GM12878 (cell line): ENCODE measurements at regions not wholly inside any gene's neighbourhood (a gene's known extent, or its start where the extent isn't known, plus 50 kb on each side); places are given as distances from the start of the nearest gene placed in this dataset.

ENCODE experiments used
- ATAC-seq: fragments of 200-7000 bp; cut with Tn5 transposase; 3 replicates; pipeline ENCODE4 v1.9.1; 2020; ENCODE audit warnings: mild to moderate bottlenecking, moderate library complexity
- BruUV-seq: library from RNA; stranded (reverse); fragments of 400-500 nt; replicated peaks from 2 replicates; lab custom pipeline; 2021; lab: Mats Ljungman, UMichigan
- CTCF ChIA-PET: fragments of 300-600 bp; sonication (Branson Sonifier 250); formaldehyde crosslinking; extraction: SDS; loops from one replicate; lab custom pipeline; 2021; ENCODE audit warnings: inconsistent platforms; lab: Yijun Ruan, JAX
- POLR2A ChIA-PET: fragments of 350-600 bp; formaldehyde crosslinking; extraction: SDS; loops from one replicate; lab custom pipeline; 2021; ENCODE audit warnings: inconsistent platforms; lab: Charles Lee
- RAD21 ChIA-PET: fragments of 300-600 bp; sonication (Branson Sonifier 250); formaldehyde crosslinking; loops from one replicate; lab custom pipeline; 2023; ENCODE audit warnings: antibody characterized with exemption; ENCODE audit not compliant: unreplicated experiment; lab: Charles Lee
- SMC1A ChIA-PET: fragments of 300-600 bp; sonication (Branson Sonifier 250); formaldehyde crosslinking; loops from one replicate; lab custom pipeline; 2023; ENCODE audit not compliant: unreplicated experiment, uncharacterized antibody; lab: Charles Lee
- DNase-seq: peaks from one replicate; pipeline ENCODE4 v3.0.0-alpha.2; 2011; ENCODE audit warnings: low read depth, low spot score
- FAIRE-seq: peaks from 3 replicates; lab custom pipeline; 2011; peaks lifted over from hg19 to GRCh38; lab: Jason Lieb, UNC
- H2AFZ ChIP-seq: 2 replicates; pipeline ENCODE4 v1.6.0; 2011; ENCODE audit warnings: low read depth, low read length, control low read depth; ENCODE audit not compliant: control insufficient read depth
- H3K27ac ChIP-seq: 2 replicates; pipeline ENCODE4 v1.5.1; 2011; ENCODE audit warnings: control low read depth; ENCODE audit not compliant: control insufficient read depth, insufficient read depth
- H3K27me3 ChIP-seq, 2 experiments: replicated peaks in 1 of 2; 2 replicates each; pipeline versions ENCODE4 v1.6.0 to v1.6.1; 2011; ENCODE audit warnings: low read length in 1 of 2; ENCODE audit not compliant: control insufficient read depth in 2 of 2, insufficient read depth in 2 of 2
- H3K36me3 ChIP-seq, 2 experiments: 2 replicates each; pipeline ENCODE4 v1.5.1; 2011; ENCODE audit warnings: low read length in 1 of 2; ENCODE audit not compliant: control insufficient read depth in 2 of 2, insufficient read depth in 2 of 2
- H3K4me1 ChIP-seq: 2 replicates; pipeline ENCODE4 v1.6.1; 2011; ENCODE audit warnings: mild to moderate bottlenecking, low read length, moderate library complexity, mixed read lengths; ENCODE audit not compliant: control insufficient read depth, insufficient read depth
- H3K4me2 ChIP-seq: 2 replicates; pipeline ENCODE4 v1.6.0; 2011; ENCODE audit warnings: control low read depth; ENCODE audit not compliant: control insufficient read depth, insufficient read depth
- H3K4me3 ChIP-seq: fragments of 200-600 bp; sonication (generic); 2 replicates; pipeline ENCODE4 v1.5.1; 2016
- H3K79me2 ChIP-seq: 2 replicates; pipeline ENCODE4 v1.6.0; 2011; ENCODE audit warnings: low read length; ENCODE audit not compliant: control insufficient read depth, insufficient read depth
- H3K9ac ChIP-seq: 2 replicates; pipeline ENCODE4 v1.8.0; 2011; ENCODE audit warnings: low read length, control low read depth, mixed read lengths; ENCODE audit not compliant: control insufficient read depth, insufficient read depth
- H3K9me3 ChIP-seq: replicated peaks from 3 replicates; pipeline ENCODE4 v1.5.1; 2011; ENCODE audit warnings: mild to moderate bottlenecking, low read length; ENCODE audit not compliant: control insufficient read depth, insufficient read depth
- H4K20me1 ChIP-seq: 2 replicates; pipeline ENCODE4 v1.6.0; 2011; ENCODE audit not compliant: control insufficient read depth, insufficient read depth
- ETV6 ChIP-seq, 2 experiments: fragments of 450-650 bp in 1 of 2; IDR thresholded peaks in 1 of 2; conservative IDR thresholded peaks in 1 of 2; 2 replicates each; pipeline ENCODE4 v1.6.1; 2014; ENCODE audit warnings: antibody characterized with exemption in 1 of 2, borderline replicate concordance in 1 of 2, low read depth in 1 of 2, mild to moderate bottlenecking in 1 of 2, moderate library complexity in 1 of 2
- FOS ChIP-seq: IDR thresholded peaks from 3 replicates; pipeline ENCODE4 v1.6.1; 2011; ENCODE audit warnings: borderline replicate concordance; ENCODE audit not compliant: insufficient read length; ENCODE audit errors: extremely low read depth
- HCFC1 ChIP-seq: fragments of 150-350 bp; IDR thresholded peaks from 2 replicates; pipeline ENCODE4 v1.6.1; 2014; ENCODE audit warnings: low read length
- KLF5 ChIP-seq: fragments of 450-650 bp; IDR thresholded peaks from 2 replicates; pipeline ENCODE4 v1.6.1; 2014; ENCODE audit warnings: mild to moderate bottlenecking; ENCODE audit not compliant: partially characterized antibody
- ZNF24 ChIP-seq: fragments of 450-650 bp; IDR thresholded peaks from 2 replicates; pipeline ENCODE4 v1.6.1; 2017; ENCODE audit warnings: antibody characterized with exemption, mild to moderate bottlenecking
- in situ Hi-C: fragments of 300-500 bp; cut with MboI; formaldehyde crosslinking; loops from 9 replicates; pipeline ENCODE4 v1.14.3; 2018; ENCODE audit warnings: mixed read lengths
- intact Hi-C: fragments of 100-400 bp; cut with micrococcal nuclease; formaldehyde crosslinking; loops from one replicate; pipeline ENCODE4 v1.14.2; 2022; ENCODE audit not compliant: unreplicated experiment
- TF ChIP-seq, protein P1 (sequence below): IDR thresholded peaks from 2 replicates; pipeline ENCODE4 v1.6.1; 2012; ENCODE audit warnings: low read depth, low read length, improper control_type of control experiment
- TF ChIP-seq, protein P2 (sequence below): fragments of 450-650 bp; IDR thresholded peaks from 2 replicates; pipeline ENCODE4 v1.6.1; 2017; ENCODE audit warnings: mild to moderate bottlenecking, moderate library complexity
- TF ChIP-seq, protein P3 (sequence below): fragments of 450-650 bp; IDR thresholded peaks from 2 replicates; pipeline ENCODE4 v1.6.1; 2018; ENCODE audit warnings: borderline replicate concordance, mild to moderate bottlenecking; ENCODE audit not compliant: partially characterized antibody
- TF ChIP-seq, protein P4 (sequence below): fragments of 150-350 bp; IDR thresholded peaks from 2 replicates; pipeline ENCODE4 v1.6.1; 2016; ENCODE audit warnings: low read depth, low read length
- TF ChIP-seq, protein P5 (sequence below): fragments of 450-650 bp; IDR thresholded peaks from 2 replicates; pipeline ENCODE4 v1.6.1; 2017; ENCODE audit warnings: mild to moderate bottlenecking, low read depth, inconsistent platforms; ENCODE audit not compliant: poor library complexity, severe bottlenecking

DNA sequence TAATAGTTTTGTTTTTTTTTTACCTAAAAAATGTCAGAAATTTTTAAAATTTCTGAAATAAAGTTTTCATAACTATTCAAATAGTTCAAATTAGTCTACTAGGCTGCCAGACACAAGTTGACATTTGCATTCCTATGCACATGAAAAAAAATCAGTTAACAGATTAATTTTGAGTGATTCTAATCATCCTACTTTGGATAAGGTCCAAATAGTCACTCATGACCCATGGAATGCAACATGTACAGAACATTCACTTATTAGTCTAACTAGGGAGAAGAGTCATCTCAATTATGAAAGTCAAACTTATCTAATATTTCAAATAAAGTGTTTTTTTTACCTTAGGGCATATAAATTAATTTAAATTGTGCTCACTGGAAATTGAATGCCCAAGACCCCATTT lies 390.2 kb downstream of the EPM2A start:
- Histone ChIP-seq H3K27me3 (no peaks in the 10 kb centered on the region), H3K27ac (no peak overlapping the region), H3K36me3 (no peaks in the 10 kb centered on the region), H3K4me2 (no peak overlapping the region), H4K20me1 (no peaks in the 10 kb centered on the region), H3K9ac (no peak overlapping the region), H3K4me3 (no peak overlapping the region), H3K9me3 (no peaks in the 10 kb centered on the region), H2AFZ (no peak overlapping the region), H3K79me2 (no peaks in the 10 kb centered on the region), H3K4me1 (peaks cover 11% of the 10 kb centered on the region)
- intact Hi-C loops, result loop anchor here (10.0 kb wide), 1 partner anchor 290 kb away; no protein-coding TSS in a partner anchor
- FAIRE-seq (no peak), DNase-seq (no peak), ATAC-seq (no peak)
- ChIA-PET SMC1A (no interaction called here), RAD21 (no interaction called here), POLR2A (no interaction called here), CTCF (no interaction called here)
- no TSS peak for BruUV-seq
- in situ Hi-C loops, result no loop called here
- TF ChIP-seq, protein P1, sequence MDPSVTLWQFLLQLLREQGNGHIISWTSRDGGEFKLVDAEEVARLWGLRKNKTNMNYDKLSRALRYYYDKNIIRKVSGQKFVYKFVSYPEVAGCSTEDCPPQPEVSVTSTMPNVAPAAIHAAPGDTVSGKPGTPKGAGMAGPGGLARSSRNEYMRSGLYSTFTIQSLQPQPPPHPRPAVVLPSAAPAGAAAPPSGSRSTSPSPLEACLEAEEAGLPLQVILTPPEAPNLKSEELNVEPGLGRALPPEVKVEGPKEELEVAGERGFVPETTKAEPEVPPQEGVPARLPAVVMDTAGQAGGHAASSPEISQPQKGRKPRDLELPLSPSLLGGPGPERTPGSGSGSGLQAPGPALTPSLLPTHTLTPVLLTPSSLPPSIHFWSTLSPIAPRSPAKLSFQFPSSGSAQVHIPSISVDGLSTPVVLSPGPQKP, result no peak
- TF ChIP-seq, protein P2, sequence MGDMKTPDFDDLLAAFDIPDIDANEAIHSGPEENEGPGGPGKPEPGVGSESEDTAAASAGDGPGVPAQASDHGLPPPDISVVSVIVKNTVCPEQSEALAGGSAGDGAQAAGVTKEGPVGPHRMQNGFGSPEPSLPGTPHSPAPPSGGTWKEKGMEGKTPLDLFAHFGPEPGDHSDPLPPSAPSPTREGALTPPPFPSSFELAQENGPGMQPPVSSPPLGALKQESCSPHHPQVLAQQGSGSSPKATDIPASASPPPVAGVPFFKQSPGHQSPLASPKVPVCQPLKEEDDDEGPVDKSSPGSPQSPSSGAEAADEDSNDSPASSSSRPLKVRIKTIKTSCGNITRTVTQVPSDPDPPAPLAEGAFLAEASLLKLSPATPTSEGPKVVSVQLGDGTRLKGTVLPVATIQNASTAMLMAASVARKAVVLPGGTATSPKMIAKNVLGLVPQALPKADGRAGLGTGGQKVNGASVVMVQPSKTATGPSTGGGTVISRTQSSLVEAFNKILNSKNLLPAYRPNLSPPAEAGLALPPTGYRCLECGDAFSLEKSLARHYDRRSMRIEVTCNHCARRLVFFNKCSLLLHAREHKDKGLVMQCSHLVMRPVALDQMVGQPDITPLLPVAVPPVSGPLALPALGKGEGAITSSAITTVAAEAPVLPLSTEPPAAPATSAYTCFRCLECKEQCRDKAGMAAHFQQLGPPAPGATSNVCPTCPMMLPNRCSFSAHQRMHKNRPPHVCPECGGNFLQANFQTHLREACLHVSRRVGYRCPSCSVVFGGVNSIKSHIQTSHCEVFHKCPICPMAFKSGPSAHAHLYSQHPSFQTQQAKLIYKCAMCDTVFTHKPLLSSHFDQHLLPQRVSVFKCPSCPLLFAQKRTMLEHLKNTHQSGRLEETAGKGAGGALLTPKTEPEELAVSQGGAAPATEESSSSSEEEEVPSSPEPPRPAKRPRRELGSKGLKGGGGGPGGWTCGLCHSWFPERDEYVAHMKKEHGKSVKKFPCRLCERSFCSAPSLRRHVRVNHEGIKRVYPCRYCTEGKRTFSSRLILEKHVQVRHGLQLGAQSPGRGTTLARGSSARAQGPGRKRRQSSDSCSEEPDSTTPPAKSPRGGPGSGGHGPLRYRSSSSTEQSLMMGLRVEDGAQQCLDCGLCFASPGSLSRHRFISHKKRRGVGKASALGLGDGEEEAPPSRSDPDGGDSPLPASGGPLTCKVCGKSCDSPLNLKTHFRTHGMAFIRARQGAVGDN, result no peak
- TF ChIP-seq FOS, result no peak
- no peak for TF ChIP-seq HCFC1
- TF ChIP-seq, protein P3, sequence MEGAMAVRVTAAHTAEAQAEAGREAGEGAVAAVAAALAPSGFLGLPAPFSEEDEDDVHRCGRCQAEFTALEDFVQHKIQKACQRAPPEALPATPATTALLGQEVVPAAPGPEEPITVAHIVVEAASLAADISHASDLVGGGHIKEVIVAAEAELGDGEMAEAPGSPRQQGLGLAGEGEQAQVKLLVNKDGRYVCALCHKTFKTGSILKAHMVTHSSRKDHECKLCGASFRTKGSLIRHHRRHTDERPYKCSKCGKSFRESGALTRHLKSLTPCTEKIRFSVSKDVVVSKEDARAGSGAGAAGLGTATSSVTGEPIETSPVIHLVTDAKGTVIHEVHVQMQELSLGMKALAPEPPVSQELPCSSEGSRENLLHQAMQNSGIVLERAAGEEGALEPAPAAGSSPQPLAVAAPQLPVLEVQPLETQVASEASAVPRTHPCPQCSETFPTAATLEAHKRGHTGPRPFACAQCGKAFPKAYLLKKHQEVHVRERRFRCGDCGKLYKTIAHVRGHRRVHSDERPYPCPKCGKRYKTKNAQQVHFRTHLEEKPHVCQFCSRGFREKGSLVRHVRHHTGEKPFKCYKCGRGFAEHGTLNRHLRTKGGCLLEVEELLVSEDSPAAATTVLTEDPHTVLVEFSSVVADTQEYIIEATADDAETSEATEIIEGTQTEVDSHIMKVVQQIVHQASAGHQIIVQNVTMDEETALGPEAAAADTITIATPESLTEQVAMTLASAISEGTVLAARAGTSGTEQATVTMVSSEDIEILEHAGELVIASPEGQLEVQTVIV, result no peak
- TF ChIP-seq, protein P4, sequence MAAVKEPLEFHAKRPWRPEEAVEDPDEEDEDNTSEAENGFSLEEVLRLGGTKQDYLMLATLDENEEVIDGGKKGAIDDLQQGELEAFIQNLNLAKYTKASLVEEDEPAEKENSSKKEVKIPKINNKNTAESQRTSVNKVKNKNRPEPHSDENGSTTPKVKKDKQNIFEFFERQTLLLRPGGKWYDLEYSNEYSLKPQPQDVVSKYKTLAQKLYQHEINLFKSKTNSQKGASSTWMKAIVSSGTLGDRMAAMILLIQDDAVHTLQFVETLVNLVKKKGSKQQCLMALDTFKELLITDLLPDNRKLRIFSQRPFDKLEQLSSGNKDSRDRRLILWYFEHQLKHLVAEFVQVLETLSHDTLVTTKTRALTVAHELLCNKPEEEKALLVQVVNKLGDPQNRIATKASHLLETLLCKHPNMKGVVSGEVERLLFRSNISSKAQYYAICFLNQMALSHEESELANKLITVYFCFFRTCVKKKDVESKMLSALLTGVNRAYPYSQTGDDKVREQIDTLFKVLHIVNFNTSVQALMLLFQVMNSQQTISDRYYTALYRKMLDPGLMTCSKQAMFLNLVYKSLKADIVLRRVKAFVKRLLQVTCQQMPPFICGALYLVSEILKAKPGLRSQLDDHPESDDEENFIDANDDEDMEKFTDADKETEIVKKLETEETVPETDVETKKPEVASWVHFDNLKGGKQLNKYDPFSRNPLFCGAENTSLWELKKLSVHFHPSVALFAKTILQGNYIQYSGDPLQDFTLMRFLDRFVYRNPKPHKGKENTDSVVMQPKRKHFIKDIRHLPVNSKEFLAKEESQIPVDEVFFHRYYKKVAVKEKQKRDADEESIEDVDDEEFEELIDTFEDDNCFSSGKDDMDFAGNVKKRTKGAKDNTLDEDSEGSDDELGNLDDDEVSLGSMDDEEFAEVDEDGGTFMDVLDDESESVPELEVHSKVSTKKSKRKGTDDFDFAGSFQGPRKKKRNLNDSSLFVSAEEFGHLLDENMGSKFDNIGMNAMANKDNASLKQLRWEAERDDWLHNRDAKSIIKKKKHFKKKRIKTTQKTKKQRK, result no peak
- TF ChIP-seq, protein P5, sequence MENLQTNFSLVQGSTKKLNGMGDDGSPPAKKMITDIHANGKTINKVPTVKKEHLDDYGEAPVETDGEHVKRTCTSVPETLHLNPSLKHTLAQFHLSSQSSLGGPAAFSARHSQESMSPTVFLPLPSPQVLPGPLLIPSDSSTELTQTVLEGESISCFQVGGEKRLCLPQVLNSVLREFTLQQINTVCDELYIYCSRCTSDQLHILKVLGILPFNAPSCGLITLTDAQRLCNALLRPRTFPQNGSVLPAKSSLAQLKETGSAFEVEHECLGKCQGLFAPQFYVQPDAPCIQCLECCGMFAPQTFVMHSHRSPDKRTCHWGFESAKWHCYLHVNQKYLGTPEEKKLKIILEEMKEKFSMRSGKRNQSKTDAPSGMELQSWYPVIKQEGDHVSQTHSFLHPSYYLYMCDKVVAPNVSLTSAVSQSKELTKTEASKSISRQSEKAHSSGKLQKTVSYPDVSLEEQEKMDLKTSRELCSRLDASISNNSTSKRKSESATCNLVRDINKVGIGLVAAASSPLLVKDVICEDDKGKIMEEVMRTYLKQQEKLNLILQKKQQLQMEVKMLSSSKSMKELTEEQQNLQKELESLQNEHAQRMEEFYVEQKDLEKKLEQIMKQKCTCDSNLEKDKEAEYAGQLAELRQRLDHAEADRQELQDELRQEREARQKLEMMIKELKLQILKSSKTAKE, result no peak
- no peak for TF ChIP-seq KLF5
- TF ChIP-seq ETV6 (conservative IDR thresholded peaks at IDR 0.05 in 1 of 2, IDR thresholded peaks at IDR 0.05 in 1 of 2; ENCODE audit: borderline replicate concordance in 1 of 2, low read depth in 1 of 2), result no peak
- TF ChIP-seq ZNF24, result no peak
